ENCODE measurements at regions not wholly inside any gene's neighbourhood (a gene's known extent, or its start where the extent isn't known, plus 50 kb on each side); places are given as distances from the start of the nearest gene placed in this dataset.

DNA sequence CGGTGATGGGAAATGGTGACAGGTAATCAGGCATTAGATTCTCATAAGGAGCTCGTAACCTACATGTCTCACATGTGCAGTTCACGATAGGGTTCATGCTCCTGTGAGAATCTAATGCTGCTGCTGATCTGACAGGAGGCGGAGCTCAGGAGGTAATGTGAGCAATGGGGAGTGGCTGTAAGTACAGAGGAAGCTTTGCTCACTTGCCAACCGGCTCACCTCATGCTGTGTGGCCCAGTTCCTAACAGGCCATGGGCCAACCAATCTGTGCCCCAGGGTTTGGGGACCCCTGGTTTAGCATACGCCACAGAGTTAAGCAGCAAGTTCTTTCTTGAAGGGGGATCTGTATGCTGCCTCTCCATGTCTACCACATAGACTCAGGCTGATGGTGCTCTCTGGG is 133.1 kb downstream of the IQUB start:
- TF ChIP-seq POLR2AphosphoS5 (IDR thresholded peaks at IDR 0.05; ENCODE audit: low read length): no peak
- TF ChIP-seq, protein P1, sequence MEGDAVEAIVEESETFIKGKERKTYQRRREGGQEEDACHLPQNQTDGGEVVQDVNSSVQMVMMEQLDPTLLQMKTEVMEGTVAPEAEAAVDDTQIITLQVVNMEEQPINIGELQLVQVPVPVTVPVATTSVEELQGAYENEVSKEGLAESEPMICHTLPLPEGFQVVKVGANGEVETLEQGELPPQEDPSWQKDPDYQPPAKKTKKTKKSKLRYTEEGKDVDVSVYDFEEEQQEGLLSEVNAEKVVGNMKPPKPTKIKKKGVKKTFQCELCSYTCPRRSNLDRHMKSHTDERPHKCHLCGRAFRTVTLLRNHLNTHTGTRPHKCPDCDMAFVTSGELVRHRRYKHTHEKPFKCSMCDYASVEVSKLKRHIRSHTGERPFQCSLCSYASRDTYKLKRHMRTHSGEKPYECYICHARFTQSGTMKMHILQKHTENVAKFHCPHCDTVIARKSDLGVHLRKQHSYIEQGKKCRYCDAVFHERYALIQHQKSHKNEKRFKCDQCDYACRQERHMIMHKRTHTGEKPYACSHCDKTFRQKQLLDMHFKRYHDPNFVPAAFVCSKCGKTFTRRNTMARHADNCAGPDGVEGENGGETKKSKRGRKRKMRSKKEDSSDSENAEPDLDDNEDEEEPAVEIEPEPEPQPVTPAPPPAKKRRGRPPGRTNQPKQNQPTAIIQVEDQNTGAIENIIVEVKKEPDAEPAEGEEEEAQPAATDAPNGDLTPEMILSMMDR (IDR thresholded peaks at IDR 0.05 in 2 of 3, conservative IDR thresholded peaks at IDR 0.05 in 1 of 3; ENCODE audit: control insufficient read depth in 2 of 3, extremely low read depth in 1 of 3, insufficient read depth in 1 of 3, low read depth in 3 of 3, low read length in 3 of 3): no peak
- TF ChIP-seq RBBP5 (conservative IDR thresholded peaks at IDR 0.05): no peak
